Thyroid gland (tissue), 4 donors: ENCODE measurements at regions not wholly inside any gene's neighbourhood (a gene's known extent, or its start where the extent isn't known, plus 50 kb on each side); places are given as distances from the start of the nearest gene placed in this dataset.
A peak's percentile ranks its signal among the peaks of the same experiment; 100 is the strongest.

Experiments used
- CTCF ChIP-seq, 6 experiments: fragments of 200-600 bp in 3 of 6; fragments of 450-650 bp in 3 of 6; sonication (generic) in 3 of 6; IDR thresholded peaks; one replicate each; pipeline ENCODE4 v1.5.1; 2016 to 2019; ENCODE audit warnings: antibody characterized with exemption in 6 of 6, mild to moderate bottlenecking in 2 of 6, inconsistent platforms in 1 of 6, moderate library complexity in 1 of 6
- POLR2A ChIP-seq, 2 donors: fragments of 450-650 bp; IDR thresholded peaks; one replicate each; pipeline ENCODE4 v1.6.1; 2017; ENCODE audit warnings: antibody characterized with exemption in 2 of 2, mild to moderate bottlenecking in 2 of 2, moderate library complexity in 1 of 2

GRCh38 chr15:70243686-70244540, 146.2 kb upstream of the TLE3 start:
- peak in 4 of 6 experiments; percentile 47 to 52 (median 50) for TF ChIP-seq CTCF (IDR thresholded peaks at IDR 0.05)
- no peak for TF ChIP-seq POLR2A (IDR thresholded peaks at IDR 0.05)
